ENCODE measurements at regions not wholly inside any gene's neighbourhood (a gene's known extent, or its start where the extent isn't known, plus 50 kb on each side); places are given as distances from the start of the nearest gene placed in this dataset.

DNA sequence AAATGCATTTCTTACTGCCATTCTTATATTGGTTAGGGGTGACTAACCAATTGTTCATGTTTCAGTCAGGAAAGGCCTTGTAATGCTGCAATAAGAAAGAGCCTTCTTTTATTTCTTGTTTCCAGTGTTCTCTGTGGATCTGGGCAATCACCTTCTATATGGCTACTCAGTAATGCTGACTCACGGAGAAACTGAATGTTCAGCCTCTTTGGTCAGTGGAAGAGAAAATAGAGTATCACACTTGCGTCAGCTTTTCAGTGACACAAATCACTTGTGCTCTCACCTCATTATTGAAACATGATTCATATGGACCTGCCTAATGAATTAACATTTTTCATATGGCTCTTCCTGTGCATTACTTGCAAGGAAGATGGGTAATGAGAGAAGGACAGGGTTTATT, 243.9 kb upstream of the POT1 start:
- 86% methylated on average over 2 of the region's 2 CpGs for whole genome bisulfite sequencing
- TF ChIP-seq POLR2A (IDR thresholded peaks at IDR 0.05) (no peak), POLR2AphosphoS5 (IDR thresholded peaks at IDR 0.05) (no peak)
- TF ChIP-seq, protein P1, sequence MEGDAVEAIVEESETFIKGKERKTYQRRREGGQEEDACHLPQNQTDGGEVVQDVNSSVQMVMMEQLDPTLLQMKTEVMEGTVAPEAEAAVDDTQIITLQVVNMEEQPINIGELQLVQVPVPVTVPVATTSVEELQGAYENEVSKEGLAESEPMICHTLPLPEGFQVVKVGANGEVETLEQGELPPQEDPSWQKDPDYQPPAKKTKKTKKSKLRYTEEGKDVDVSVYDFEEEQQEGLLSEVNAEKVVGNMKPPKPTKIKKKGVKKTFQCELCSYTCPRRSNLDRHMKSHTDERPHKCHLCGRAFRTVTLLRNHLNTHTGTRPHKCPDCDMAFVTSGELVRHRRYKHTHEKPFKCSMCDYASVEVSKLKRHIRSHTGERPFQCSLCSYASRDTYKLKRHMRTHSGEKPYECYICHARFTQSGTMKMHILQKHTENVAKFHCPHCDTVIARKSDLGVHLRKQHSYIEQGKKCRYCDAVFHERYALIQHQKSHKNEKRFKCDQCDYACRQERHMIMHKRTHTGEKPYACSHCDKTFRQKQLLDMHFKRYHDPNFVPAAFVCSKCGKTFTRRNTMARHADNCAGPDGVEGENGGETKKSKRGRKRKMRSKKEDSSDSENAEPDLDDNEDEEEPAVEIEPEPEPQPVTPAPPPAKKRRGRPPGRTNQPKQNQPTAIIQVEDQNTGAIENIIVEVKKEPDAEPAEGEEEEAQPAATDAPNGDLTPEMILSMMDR (IDR thresholded peaks at IDR 0.05), result no peak
- Histone ChIP-seq H3K4me1 (replicated peaks) (no peaks in the 10 kb centered on the region), H3K9me3 (no peaks in the 10 kb centered on the region), H3K36me3 (no peaks in the 10 kb centered on the region), H3K4me3 (no peak overlapping the region), H3K27ac (no peak overlapping the region), H3K27me3 (replicated peaks; ENCODE audit: insufficient read depth) (no peaks in the 10 kb centered on the region)
- DNase-seq (ENCODE audit: low spot score), result no peak
- intact Hi-C loops (cut with DNase I), result no loop called here

DNA sequence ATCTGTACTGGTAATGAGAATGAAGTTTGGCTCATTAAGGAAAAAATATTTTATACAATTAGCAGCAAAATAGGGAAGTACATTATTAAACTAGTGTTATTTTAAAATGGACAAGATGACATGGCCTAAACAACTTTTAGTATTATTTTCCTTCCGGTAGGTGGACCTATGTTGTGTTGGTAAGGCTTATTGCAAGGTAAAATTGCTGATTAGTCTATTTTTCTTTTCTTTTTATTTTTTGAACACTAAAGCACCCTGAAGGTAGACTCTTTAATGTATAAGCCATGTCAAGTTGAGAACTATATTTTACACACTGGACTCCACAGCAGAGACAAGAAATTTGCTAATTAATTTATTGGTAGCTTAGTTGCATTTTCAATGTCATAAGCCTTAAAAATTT, 239.5 kb upstream of the POT1 start:
- Histone ChIP-seq H3K9me3 (no peaks in the 10 kb centered on the region), H3K4me3 (no peak overlapping the region), H3K4me1 (replicated peaks) (no peaks in the 10 kb centered on the region), H3K27me3 (replicated peaks; ENCODE audit: insufficient read depth) (no peaks in the 10 kb centered on the region), H3K36me3 (no peaks in the 10 kb centered on the region), H3K27ac (no peak overlapping the region)
- DNase-seq (ENCODE audit: low spot score), result no peak
- intact Hi-C loops (cut with DNase I), result no loop called here
- 100% methylated on average over 1 of the region's 1 CpG for WGBS
- TF ChIP-seq POLR2A (IDR thresholded peaks at IDR 0.05) (no peak), POLR2AphosphoS5 (IDR thresholded peaks at IDR 0.05) (no peak)
- TF ChIP-seq, protein P1 (IDR thresholded peaks at IDR 0.05), result no peak

DNA sequence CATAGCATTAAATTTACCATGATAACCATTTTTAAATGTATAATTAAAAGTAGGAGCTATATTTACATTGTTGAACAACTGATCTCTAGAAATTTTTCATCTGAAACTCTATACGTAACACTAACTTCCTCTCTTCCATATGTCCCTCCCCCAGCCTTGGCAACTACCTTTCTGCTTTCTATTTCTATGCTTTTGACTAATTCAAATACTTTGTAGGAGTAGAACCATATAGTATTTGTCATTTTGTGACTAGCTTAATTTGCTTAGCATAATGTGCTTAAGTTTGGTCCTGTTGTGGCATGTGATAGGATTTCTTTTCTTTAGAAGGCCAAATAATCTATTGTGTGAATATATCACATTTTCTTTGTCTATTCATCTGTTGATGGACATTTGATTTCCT, 225.3 kb upstream of the POT1 start:
- intact Hi-C loops (cut with DNase I), result no loop called here
- no peak for DNase-seq (ENCODE audit: low spot score)
- H3K4me1 ChIP-seq (replicated peaks), result no peaks in the 10 kb centered on the region
- 92% methylated on average over 1 of the region's 1 CpG for WGBS
- H3K4me3 ChIP-seq, result no peak overlapping the region
- TF ChIP-seq POLR2AphosphoS5 (IDR thresholded peaks at IDR 0.05) (no peak), POLR2A (IDR thresholded peaks at IDR 0.05) (no peak)
- TF ChIP-seq, protein P1 (IDR thresholded peaks at IDR 0.05), result no peak
- no peaks in the 10 kb centered on the region for H3K9me3 ChIP-seq
- H3K27ac ChIP-seq, result no peak overlapping the region
- no peaks in the 10 kb centered on the region for H3K36me3 ChIP-seq
- H3K27me3 ChIP-seq (replicated peaks; ENCODE audit: insufficient read depth), result no peaks in the 10 kb centered on the region

DNA sequence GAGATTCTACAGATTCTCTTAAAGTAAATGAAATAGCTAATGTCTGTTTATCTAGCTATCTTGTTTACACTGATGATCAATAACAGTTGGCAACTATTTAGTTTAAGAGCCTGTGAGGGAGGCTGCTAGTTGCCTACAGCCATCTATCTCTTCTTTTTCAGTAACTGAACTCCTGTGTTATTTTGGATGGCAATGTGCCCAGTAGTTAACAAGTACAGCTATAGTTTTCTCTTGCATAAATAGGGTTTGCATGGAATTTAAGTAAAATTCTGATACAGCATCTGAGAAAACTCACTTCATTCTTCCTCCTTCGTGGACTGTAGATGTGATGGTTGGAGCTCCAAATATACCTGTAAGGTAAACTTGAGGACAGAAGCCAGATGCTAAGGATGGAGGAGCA, 219.5 kb upstream of the POT1 start:
- 57% methylated on average over 1 of the region's 1 CpG for WGBS
- no peak for TF ChIP-seq POLR2AphosphoS5 (IDR thresholded peaks at IDR 0.05)
- TF ChIP-seq, protein P1 (IDR thresholded peaks at IDR 0.05), result no peak
- no peak for TF ChIP-seq POLR2A (IDR thresholded peaks at IDR 0.05)
- no peak for DNase-seq (ENCODE audit: low spot score)

DNA sequence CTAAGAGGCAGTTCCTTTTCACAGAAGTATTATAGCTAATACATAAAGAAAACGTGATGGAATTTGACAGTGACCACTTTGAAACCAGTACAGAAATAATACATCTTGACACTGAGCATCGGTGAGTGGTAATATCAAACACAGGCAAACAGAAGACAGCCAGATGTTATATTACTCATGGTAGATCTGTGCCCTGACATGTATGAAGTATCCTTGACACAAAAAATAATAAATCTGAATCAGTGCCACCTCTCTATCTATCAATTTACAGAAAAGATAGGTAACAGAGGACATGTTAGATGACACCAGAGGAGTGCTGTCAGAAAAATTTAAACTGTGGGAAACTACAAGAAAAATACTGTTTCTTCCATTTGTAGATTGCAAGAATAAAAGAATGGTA, 217.4 kb upstream of the POT1 start:
- no peak overlapping the region for H3K27ac ChIP-seq
- 54% methylated on average over 2 of the region's 2 CpGs for WGBS
- H3K4me1 ChIP-seq (replicated peaks), result no peaks in the 10 kb centered on the region
- no peak overlapping the region for H3K4me3 ChIP-seq
- H3K9me3 ChIP-seq, result no peaks in the 10 kb centered on the region
- intact Hi-C loops (cut with DNase I), result no loop called here
- H3K27me3 ChIP-seq (replicated peaks; ENCODE audit: insufficient read depth), result no peaks in the 10 kb centered on the region
- TF ChIP-seq, protein P1 (IDR thresholded peaks at IDR 0.05), result no peak
- TF ChIP-seq POLR2A (IDR thresholded peaks at IDR 0.05) (no peak), POLR2AphosphoS5 (IDR thresholded peaks at IDR 0.05) (no peak)
- DNase-seq (ENCODE audit: low spot score), result no peak
- H3K36me3 ChIP-seq, result no peaks in the 10 kb centered on the region

More for the DNA sequence above, 219.5 kb upstream of the POT1 start:
- Histone ChIP-seq H3K27ac (no peak overlapping the region), H3K36me3 (no peaks in the 10 kb centered on the region), H3K27me3 (replicated peaks; ENCODE audit: insufficient read depth) (no peaks in the 10 kb centered on the region), H3K9me3 (no peaks in the 10 kb centered on the region), H3K4me3 (no peak overlapping the region), H3K4me1 (replicated peaks) (no peaks in the 10 kb centered on the region)
- intact Hi-C loops (cut with DNase I), result no loop called here

All from prostate gland (tissue), 2 donors.